Rectal smooth muscle tissue (tissue), 1 donor: ENCODE measurements at regions not wholly inside any gene's neighbourhood (a gene's known extent, or its start where the extent isn't known, plus 50 kb on each side); places are given as distances from the start of the nearest gene placed in this dataset.

Experiments
- H3K27ac ChIP-seq: one replicate; pipeline ENCODE4 v1.7.0; 2013; ENCODE audit warnings: low read depth, low read length, inconsistent platforms
- H3K27me3 ChIP-seq: one replicate; pipeline ENCODE4 v1.7.0; 2013; ENCODE audit warnings: low read length; ENCODE audit not compliant: control insufficient read depth, insufficient read depth
- H3K36me3 ChIP-seq: one replicate; pipeline ENCODE4 v1.7.0; 2013; ENCODE audit warnings: low read length; ENCODE audit not compliant: control insufficient read depth, insufficient read depth
- H3K4me1 ChIP-seq: one replicate; pipeline ENCODE4 v1.7.0; 2013; ENCODE audit warnings: low read length; ENCODE audit not compliant: control insufficient read depth, insufficient read depth
- H3K4me3 ChIP-seq: one replicate; pipeline ENCODE4 v1.7.0; 2013; ENCODE audit warnings: low read length
- H3K9ac ChIP-seq: one replicate; pipeline ENCODE4 v1.7.0; 2013; ENCODE audit warnings: low read length

GRCh38 chr6:43851204-43851865 is 81.3 kb downstream of the VEGFA start:
- Histone ChIP-seq H3K4me3 (no peak overlapping the region), H3K4me1 (no peaks in the 10 kb centered on the region), H3K9ac (no peak overlapping the region), H3K27ac (no peak overlapping the region), H3K27me3 (no peaks in the 10 kb centered on the region), H3K36me3 (no peaks in the 10 kb centered on the region)

GRCh38 chr6:43850314-43851203 is 80.5 kb downstream of the VEGFA start:
- H3K4me1 ChIP-seq: no peaks in the 10 kb centered on the region
- no peak overlapping the region for H3K27ac ChIP-seq
- H3K4me3 ChIP-seq: no peak overlapping the region
- H3K9ac ChIP-seq: no peak overlapping the region
- no peaks in the 10 kb centered on the region for H3K36me3 ChIP-seq
- no peaks in the 10 kb centered on the region for H3K27me3 ChIP-seq

- Histone ChIP-seq H3K4me1 (no peaks in the 10 kb centered on the region), H3K36me3 (no peaks in the 10 kb centered on the region), H3K27ac (no peak overlapping the region), H3K27me3 (no peaks in the 10 kb centered on the region), H3K4me3 (no peak overlapping the region), H3K9ac (no peak overlapping the region)
These were observed 79.8 kb downstream of the VEGFA start for GRCh38 chr6:43849844-43850243.

GRCh38 chr6:43848671-43849391 is 78.8 kb downstream of the VEGFA start:
- Histone ChIP-seq H3K4me1 (no peaks in the 10 kb centered on the region), H3K27ac (no peak overlapping the region), H3K27me3 (no peaks in the 10 kb centered on the region)

GRCh38 chr6:43847741-43848630 is 78.0 kb downstream of the VEGFA start:
- H3K9ac ChIP-seq: no peak overlapping the region
- H3K4me1 ChIP-seq: no peaks in the 10 kb centered on the region
- H3K36me3 ChIP-seq: no peaks in the 10 kb centered on the region
- no peak overlapping the region for H3K4me3 ChIP-seq
- H3K27ac ChIP-seq: no peak overlapping the region
- no peaks in the 10 kb centered on the region for H3K27me3 ChIP-seq

More at GRCh38 chr6:43848671-43849391, 78.8 kb downstream of the VEGFA start:
- H3K4me3 ChIP-seq: no peak overlapping the region
- H3K36me3 ChIP-seq: no peaks in the 10 kb centered on the region
- no peak overlapping the region for H3K9ac ChIP-seq

GRCh38 chr6:43846556-43846955 is 76.5 kb downstream of the VEGFA start:
- Histone ChIP-seq H3K27ac (no peak overlapping the region), H3K27me3 (no peaks in the 10 kb centered on the region), H3K9ac (no peak overlapping the region), H3K4me3 (no peak overlapping the region), H3K4me1 (no peaks in the 10 kb centered on the region), H3K36me3 (no peaks in the 10 kb centered on the region)

GRCh38 chr6:43845646-43846045 is 75.6 kb downstream of the VEGFA start:
- H3K27me3 ChIP-seq: no peaks in the 10 kb centered on the region
- no peak overlapping the region for H3K27ac ChIP-seq
- H3K36me3 ChIP-seq: no peaks in the 10 kb centered on the region
- no peaks in the 10 kb centered on the region for H3K4me1 ChIP-seq
- no peak overlapping the region for H3K9ac ChIP-seq
- H3K4me3 ChIP-seq: no peak overlapping the region

GRCh38 chr6:43843669-43844171 is 73.7 kb downstream of the VEGFA start:
- Histone ChIP-seq H3K36me3 (no peaks in the 10 kb centered on the region), H3K27me3 (no peaks in the 10 kb centered on the region), H3K9ac (no peak overlapping the region), H3K4me3 (no peak overlapping the region), H3K4me1 (no peaks in the 10 kb centered on the region), H3K27ac (no peak overlapping the region)

GRCh38 chr6:43843097-43843645 is 73.2 kb downstream of the VEGFA start:
- Histone ChIP-seq H3K36me3 (no peaks in the 10 kb centered on the region), H3K4me3 (no peak overlapping the region), H3K27ac (no peak overlapping the region), H3K4me1 (no peaks in the 10 kb centered on the region), H3K27me3 (no peaks in the 10 kb centered on the region), H3K9ac (no peak overlapping the region)

GRCh38 chr6:43842231-43842794 is 72.3 kb downstream of the VEGFA start:
- Histone ChIP-seq H3K27ac (no peak overlapping the region), H3K4me1 (no peaks in the 10 kb centered on the region), H3K9ac (no peak overlapping the region), H3K27me3 (no peaks in the 10 kb centered on the region), H3K36me3 (no peaks in the 10 kb centered on the region), H3K4me3 (no peak overlapping the region)

GRCh38 chr6:43840490-43841218 is 70.6 kb downstream of the VEGFA start:
- no peak overlapping the region for H3K27ac ChIP-seq

More at GRCh38 chr6:43840490-43841218, 70.6 kb downstream of the VEGFA start:
- H3K36me3 ChIP-seq: no peaks in the 10 kb centered on the region
- H3K4me1 ChIP-seq: no peaks in the 10 kb centered on the region
- no peaks in the 10 kb centered on the region for H3K27me3 ChIP-seq
- H3K9ac ChIP-seq: no peak overlapping the region
- no peak overlapping the region for H3K4me3 ChIP-seq
